Panc1 (cell line): ENCODE measurements at regions not wholly inside any gene's neighbourhood (a gene's known extent, or its start where the extent isn't known, plus 50 kb on each side); places are given as distances from the start of the nearest gene placed in this dataset.

Experiments used
- ATAC-seq: fragments of 200-7000 bp; cut with Tn5 transposase; 2 replicates; pipeline ENCODE4 v1.9.1; 2020; ENCODE audit warnings: mild to moderate bottlenecking, moderate library complexity
- BruUV-seq: library from RNA; stranded (reverse); fragments of 400-500 nt; replicated peaks from 2 replicates; lab custom pipeline; 2021; lab: Mats Ljungman, UMichigan
- CTCF ChIA-PET: fragments of 300-600 bp; sonication (Branson Sonifier 250); formaldehyde crosslinking; loops from one replicate; lab custom pipeline; 2022; ENCODE audit warnings: antibody characterized with exemption; lab: Charles Lee
- POLR2A ChIA-PET: fragments of 300-600 bp; sonication (Branson Sonifier 250); formaldehyde crosslinking; loops from one replicate; lab custom pipeline; 2022; ENCODE audit warnings: antibody characterized with exemption; lab: Charles Lee
- DNase-seq: peaks from one replicate; pipeline ENCODE4 v3.0.0-alpha.2; 2010; ENCODE audit warnings: low read depth, low spot score
- H3K27ac ChIP-seq: 2 replicates; pipeline ENCODE4 v1.5.1; 2011; ENCODE audit warnings: mild to moderate bottlenecking, low read length, inconsistent platforms
- H3K27me3 ChIP-seq: fragments of 200-500 bp; sonication (Bioruptor generic); 2 replicates; pipeline ENCODE4 v1.6.0; 2014; ENCODE audit warnings: low read length, inconsistent platforms; ENCODE audit not compliant: control insufficient read depth, insufficient read depth
- H3K36me3 ChIP-seq: fragments of 200-500 bp; sonication (Bioruptor generic); 2 replicates; pipeline ENCODE4 v1.5.1; 2014; ENCODE audit warnings: inconsistent platforms, mild to moderate bottlenecking, low read length, moderate library complexity; ENCODE audit not compliant: control insufficient read depth, insufficient read depth
- H3K4me1 ChIP-seq: 2 replicates; pipeline ENCODE4 v1.5.1; 2011; ENCODE audit warnings: inconsistent platforms, mild to moderate bottlenecking, low read length, moderate library complexity; ENCODE audit not compliant: control insufficient read depth, insufficient read depth
- H3K4me3 ChIP-seq, 2 experiments: 2 replicates each; pipeline ENCODE4 v1.5.1; 2011 to 2012; ENCODE audit warnings: low read depth in 2 of 2, low read length in 2 of 2, mild to moderate bottlenecking in 2 of 2, inconsistent platforms in 1 of 2, moderate library complexity in 1 of 2
- H3K9me3 ChIP-seq: fragments of 200-500 bp; sonication (Bioruptor generic); 2 replicates; pipeline ENCODE4 v1.5.1; 2014; ENCODE audit warnings: low read depth, mild to moderate bottlenecking, inconsistent platforms, low read length, moderate library complexity; ENCODE audit not compliant: control insufficient read depth, insufficient read depth
- CTCF ChIP-seq: fragments of 450-650 bp; IDR thresholded peaks from 2 replicates; pipeline ENCODE4 v1.5.1; 2017; ENCODE audit warnings: mild to moderate bottlenecking
- POLR2AphosphoS5 ChIP-seq: IDR thresholded peaks from 2 replicates; pipeline ENCODE4 v1.6.1; 2012; ENCODE audit warnings: mild to moderate bottlenecking, low read depth, low read length, moderate library complexity
- REST ChIP-seq, 2 experiments: IDR thresholded peaks; 2 replicates each; pipeline ENCODE4 v1.6.1; 2011 to 2012; ENCODE audit warnings: low read depth in 2 of 2, control low read depth in 1 of 2, low read length in 1 of 2, mild to moderate bottlenecking in 1 of 2, moderate library complexity in 1 of 2; ENCODE audit not compliant: insufficient read depth in 1 of 2
- SIN3A ChIP-seq: IDR thresholded peaks from 2 replicates; pipeline ENCODE4 v1.6.1; 2012; ENCODE audit warnings: low read depth, mild to moderate bottlenecking, low read length, moderate library complexity, borderline replicate concordance; ENCODE audit not compliant: insufficient read depth
- TCF7L2 ChIP-seq: IDR thresholded peaks from 2 replicates; pipeline ENCODE4 v1.6.1; 2011; ENCODE audit warnings: mild to moderate bottlenecking, low read depth, low read length, inconsistent platforms
- in situ Hi-C: cut with HindIII; loops from 2 replicates; pipeline ENCODE4 v1.10.0; 2016; ENCODE audit warnings: low sequenced_read_pairs, low pct_unique_long_range_greater_than_20kb
- intact Hi-C: fragments of 100-400 bp; cut with micrococcal nuclease; formaldehyde crosslinking; loops from one replicate; pipeline ENCODE4 v1.10.0; 2022; ENCODE audit not compliant: unreplicated experiment

GRCh38 chr7:83864551-83864950 lies 215.6 kb upstream of the SEMA3E start:
- no TSS peak for BruUV-seq

GRCh38 chr7:83863906-83864305 lies 215.0 kb upstream of the SEMA3E start:
- no peak for ATAC-seq
- BruUV-seq, result no TSS peak
- ChIA-PET CTCF (no interaction called here), POLR2A (no interaction called here)
- no peak for TF ChIP-seq TCF7L2
- no peak for TF ChIP-seq REST (IDR thresholded peaks at IDR 0.05; ENCODE audit: insufficient read depth in 1 of 2, low read depth in 2 of 2, low read length in 1 of 2)
- TF ChIP-seq SIN3A, result no peak
- no peak for TF ChIP-seq POLR2AphosphoS5
- no peak for TF ChIP-seq CTCF
- no peaks in the 10 kb centered on the region for H3K4me1 ChIP-seq
- no peaks in the 10 kb centered on the region for H3K9me3 ChIP-seq
- DNase-seq, result no peak
- no peaks in the 10 kb centered on the region; the same call in 1 of the 2 replicates for H3K36me3 ChIP-seq
- no peak overlapping the region for H3K27ac ChIP-seq
- H3K27me3 ChIP-seq, result no peaks in the 10 kb centered on the region
- no peak overlapping the region for H3K4me3 ChIP-seq
- in situ Hi-C loops, result no loop called here
- intact Hi-C loops, result no loop called here

More at GRCh38 chr7:83864551-83864950, 215.6 kb upstream of the SEMA3E start:
- H3K27ac ChIP-seq, result no peak overlapping the region
- intact Hi-C loops, result no loop called here
- no peaks in the 10 kb centered on the region for H3K4me1 ChIP-seq
- ATAC-seq (no peak), DNase-seq (no peak)
- in situ Hi-C loops, result no loop called here
- no peak for TF ChIP-seq SIN3A
- TF ChIP-seq REST (IDR thresholded peaks at IDR 0.05; ENCODE audit: insufficient read depth in 1 of 2, low read depth in 2 of 2, low read length in 1 of 2), result no peak
- no peak for TF ChIP-seq TCF7L2
- TF ChIP-seq POLR2AphosphoS5, result no peak
- no peak for TF ChIP-seq CTCF
- CTCF ChIA-PET, result no interaction called here
- H3K4me3 ChIP-seq, result no peak overlapping the region
- POLR2A ChIA-PET, result interaction anchor here (0.6 kb wide), 1 partner anchor 124 kb away, joined by 3 read pairs; no protein-coding TSS in a partner anchor
- no peaks in the 10 kb centered on the region for H3K36me3 ChIP-seq
- no peaks in the 10 kb centered on the region for H3K27me3 ChIP-seq
- no peaks in the 10 kb centered on the region for H3K9me3 ChIP-seq
